ENCODE measurements at regions not wholly inside any gene's neighbourhood (a gene's known extent, or its start where the extent isn't known, plus 50 kb on each side); places are given as distances from the start of the nearest gene placed in this dataset.

DNA sequence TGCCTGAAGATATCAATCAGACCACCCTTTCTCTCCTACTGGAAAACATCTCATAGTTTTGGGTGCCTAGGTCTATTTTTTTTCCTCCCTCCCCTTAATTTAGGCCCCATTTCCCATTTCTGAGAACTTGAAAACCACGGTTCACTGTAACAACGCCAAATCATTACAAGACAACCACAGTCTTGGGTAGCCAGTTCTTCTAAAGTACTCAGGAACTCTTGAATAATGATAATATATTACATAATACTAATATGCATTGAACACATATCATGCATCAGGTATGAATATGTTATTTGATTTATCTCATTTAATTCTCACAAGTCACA lies 185.1 kb upstream of the ADO start:
- TF ChIP-seq, protein P1, sequence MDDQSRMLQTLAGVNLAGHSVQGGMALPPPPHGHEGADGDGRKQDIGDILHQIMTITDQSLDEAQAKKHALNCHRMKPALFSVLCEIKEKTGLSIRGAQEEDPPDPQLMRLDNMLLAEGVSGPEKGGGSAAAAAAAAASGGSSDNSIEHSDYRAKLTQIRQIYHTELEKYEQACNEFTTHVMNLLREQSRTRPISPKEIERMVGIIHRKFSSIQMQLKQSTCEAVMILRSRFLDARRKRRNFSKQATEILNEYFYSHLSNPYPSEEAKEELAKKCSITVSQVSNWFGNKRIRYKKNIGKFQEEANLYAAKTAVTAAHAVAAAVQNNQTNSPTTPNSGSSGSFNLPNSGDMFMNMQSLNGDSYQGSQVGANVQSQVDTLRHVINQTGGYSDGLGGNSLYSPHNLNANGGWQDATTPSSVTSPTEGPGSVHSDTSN (IDR thresholded peaks at IDR 0.05) = no peak
- TF ChIP-seq, protein P2, sequence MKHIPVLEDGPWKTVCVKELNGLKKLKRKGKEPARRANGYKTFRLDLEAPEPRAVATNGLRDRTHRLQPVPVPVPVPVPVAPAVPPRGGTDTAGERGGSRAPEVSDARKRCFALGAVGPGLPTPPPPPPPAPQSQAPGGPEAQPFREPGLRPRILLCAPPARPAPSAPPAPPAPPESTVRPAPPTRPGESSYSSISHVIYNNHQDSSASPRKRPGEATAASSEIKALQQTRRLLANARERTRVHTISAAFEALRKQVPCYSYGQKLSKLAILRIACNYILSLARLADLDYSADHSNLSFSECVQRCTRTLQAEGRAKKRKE (CRISPR knock-in tag; IDR thresholded peaks at IDR 0.05; ENCODE audit: low read depth) = no peak
- TF ChIP-seq, protein P3, sequence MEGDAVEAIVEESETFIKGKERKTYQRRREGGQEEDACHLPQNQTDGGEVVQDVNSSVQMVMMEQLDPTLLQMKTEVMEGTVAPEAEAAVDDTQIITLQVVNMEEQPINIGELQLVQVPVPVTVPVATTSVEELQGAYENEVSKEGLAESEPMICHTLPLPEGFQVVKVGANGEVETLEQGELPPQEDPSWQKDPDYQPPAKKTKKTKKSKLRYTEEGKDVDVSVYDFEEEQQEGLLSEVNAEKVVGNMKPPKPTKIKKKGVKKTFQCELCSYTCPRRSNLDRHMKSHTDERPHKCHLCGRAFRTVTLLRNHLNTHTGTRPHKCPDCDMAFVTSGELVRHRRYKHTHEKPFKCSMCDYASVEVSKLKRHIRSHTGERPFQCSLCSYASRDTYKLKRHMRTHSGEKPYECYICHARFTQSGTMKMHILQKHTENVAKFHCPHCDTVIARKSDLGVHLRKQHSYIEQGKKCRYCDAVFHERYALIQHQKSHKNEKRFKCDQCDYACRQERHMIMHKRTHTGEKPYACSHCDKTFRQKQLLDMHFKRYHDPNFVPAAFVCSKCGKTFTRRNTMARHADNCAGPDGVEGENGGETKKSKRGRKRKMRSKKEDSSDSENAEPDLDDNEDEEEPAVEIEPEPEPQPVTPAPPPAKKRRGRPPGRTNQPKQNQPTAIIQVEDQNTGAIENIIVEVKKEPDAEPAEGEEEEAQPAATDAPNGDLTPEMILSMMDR (IDR thresholded peaks at IDR 0.05) = no peak
